ENCODE measurements at regions not wholly inside any gene's neighbourhood (a gene's known extent, or its start where the extent isn't known, plus 50 kb on each side); places are given as distances from the start of the nearest gene placed in this dataset.
"Not testable (repeated sequence)": the region's sequence is repeated elsewhere in the genome, so short reads cannot be mapped to it uniquely, and the experiment has no call there.

- no peak for DNase-seq
Measured at GRCh38 chr6:163776906-163777686, 362.6 kb downstream of the QKI start.

DNA sequence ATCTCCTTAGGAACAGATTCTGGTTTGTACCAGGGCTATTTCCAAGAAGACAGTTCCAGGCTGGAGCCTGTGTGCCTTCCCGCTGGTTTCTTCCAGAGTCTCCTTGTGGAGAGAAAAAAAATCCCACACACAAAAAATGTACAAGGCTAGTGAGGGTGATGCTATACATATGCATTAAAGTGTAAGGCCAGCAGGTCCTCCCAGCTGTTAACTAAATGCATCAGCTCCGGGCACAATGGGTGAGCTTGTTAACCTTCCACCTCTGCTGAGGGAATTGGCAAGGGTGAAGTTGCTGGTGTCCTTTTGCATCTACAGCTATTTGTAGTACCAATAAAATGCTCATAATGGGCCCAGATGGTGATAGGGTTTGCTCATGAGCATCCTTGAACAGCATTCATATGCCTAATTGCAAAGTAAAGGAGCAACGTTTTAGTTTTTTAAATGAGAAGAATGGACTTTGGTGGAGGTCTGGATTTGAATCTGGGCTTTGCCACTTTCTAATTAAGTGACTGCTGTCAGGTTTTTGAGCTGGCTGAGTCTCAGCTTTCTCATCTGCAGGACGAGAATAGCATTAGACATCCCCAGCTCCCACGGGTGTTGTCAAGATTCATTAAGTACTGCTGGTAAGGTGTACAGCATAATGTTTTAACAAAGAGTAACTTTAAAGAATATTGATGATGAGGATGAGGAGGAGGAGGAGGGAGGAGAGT, 361.8 kb downstream of the QKI start:
- DNase-seq = no peak

DNA sequence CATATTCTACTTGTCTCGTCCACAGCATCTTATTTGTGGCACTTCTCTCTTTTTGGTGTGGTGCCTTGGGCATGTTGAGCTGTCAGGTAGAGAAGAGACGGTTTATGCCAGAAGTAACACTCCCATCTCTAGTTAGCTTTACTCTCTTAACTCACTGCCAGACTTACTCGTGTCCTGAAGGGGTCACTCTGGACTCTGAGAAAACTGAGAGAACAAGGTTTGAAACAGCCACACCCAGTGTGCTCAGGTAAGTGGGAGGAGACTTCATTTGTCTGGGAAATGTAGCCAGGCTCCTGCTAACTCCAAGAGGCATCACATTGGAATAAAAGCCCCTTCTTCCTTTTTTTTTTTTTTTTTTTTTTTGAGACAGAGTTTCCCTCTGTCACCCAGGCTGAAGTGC, 360.8 kb downstream of the QKI start:
- DNase-seq = no peak

DNA sequence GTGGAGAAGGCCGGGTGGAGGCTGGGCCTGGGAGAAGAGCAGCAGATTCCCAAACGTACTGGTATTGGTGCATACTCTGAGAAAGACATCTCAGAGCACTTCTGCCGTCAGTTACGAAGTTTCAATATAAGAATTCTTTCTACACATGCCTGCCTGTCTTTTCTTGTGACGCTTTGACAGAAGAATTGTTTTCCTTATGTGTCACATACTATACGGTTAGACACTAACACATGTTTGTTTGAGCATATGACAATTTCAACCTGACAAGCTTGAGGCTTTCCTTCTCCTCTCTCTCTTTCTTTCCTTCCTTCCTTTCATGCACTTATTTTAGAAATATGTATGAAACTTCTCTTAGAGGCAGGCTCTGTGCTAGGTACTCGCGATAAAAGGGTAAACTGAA, 360.0 kb downstream of the QKI start:
- DNase-seq = no peak

- DNase-seq = no peak
Measured at GRCh38 chr6:163773646-163774045, 359.1 kb downstream of the QKI start.

GRCh38 chr6:163772701-163773100, 358.2 kb downstream of the QKI start:
- no peak for DNase-seq

GRCh38 chr6:163771180-163771579, 356.7 kb downstream of the QKI start:
- DNase-seq = no peak

DNA sequence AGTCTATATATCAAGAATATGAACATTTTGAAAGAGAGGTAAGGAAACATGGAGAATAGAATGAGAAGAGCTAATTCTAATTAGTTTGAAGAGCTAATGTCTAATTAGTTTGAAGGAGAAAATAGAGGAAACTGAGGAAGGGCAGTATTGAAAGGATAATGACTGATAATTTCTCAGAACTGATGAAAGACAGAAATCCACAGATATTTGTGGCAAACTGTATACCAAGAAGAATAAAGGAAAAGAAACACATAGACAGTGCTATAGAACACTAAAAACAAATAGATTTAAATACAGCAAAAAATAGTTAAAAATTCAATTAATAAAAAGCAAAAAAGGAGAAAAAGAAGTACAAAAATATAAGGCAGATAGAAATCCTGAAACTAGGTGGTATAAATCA, 354.4 kb downstream of the QKI start:
- no peak for DNase-seq

GRCh38 chr6:163766936-163767335, 352.4 kb downstream of the QKI start:
- no peak for DNase-seq

- no peak for DNase-seq
Measured at GRCh38 chr6:163765335-163765734, 350.8 kb downstream of the QKI start.

- DNase-seq = no peak
Measured at GRCh38 chr6:163764565-163764964, 350.0 kb downstream of the QKI start.

GRCh38 chr6:163761481-163761880, 347.0 kb downstream of the QKI start:
- no peak for DNase-seq

DNA sequence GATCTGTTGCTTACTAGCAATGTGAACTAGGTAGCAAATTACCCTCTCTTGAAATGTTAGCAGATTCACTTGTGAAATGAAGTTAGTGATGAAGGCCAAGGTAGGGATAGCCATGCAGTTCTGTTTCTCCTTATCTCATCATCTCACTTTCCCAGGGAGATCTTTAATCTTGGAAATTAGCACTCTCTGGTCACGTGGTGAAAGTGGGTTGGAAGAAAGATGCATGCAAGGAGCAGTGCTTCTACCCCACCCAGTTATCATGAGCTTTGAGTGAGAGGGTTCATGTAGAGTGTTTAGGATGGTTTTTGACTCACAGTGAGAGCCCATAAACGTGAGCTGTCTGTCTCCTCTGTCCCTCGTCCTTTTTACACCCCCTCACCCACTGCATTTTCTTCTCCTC, 346.3 kb downstream of the QKI start:
- DNase-seq = no peak

DNA sequence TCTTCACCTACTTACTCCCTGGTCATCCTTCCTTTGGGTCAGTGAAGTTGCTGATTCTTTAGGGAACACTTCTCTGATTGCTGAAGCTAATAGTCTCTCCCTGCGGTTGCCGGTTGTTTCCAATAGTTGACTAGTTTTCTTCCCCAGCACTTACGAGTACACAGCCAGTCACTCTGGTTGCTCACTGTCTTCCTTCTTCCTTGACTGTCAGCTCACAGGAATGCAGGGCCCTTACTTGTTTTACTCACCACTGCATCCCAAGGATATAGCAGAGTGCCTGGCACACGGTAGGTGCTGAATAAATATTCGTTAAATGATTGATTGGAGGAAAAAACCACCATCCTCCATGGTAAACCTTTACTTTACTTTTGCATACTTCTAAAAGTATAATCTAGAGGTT, 345.0 kb downstream of the QKI start:
- no peak for DNase-seq

DNA sequence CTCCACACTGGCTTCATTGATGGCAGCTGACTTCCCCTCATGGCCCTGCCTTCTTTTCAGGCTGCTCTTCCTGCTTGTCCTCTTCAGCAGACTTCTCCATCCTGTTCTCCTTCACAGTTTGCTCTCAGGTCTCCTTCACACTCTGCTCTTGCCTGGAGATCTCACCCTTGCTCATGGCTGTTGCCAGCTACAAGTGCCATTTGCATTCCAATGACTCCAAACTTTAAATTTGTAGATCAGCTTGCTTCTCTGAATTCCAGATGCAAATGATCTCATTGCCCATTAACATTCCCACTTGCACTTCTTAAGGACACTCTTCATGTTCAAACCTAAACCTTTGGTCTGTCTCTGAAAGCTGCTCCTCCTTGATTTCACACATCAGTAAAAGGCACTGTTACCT, 343.0 kb downstream of the QKI start:
- DNase-seq = no peak

GRCh38 chr6:163756079-163756478, 341.6 kb downstream of the QKI start:
- no peak for DNase-seq

DNA sequence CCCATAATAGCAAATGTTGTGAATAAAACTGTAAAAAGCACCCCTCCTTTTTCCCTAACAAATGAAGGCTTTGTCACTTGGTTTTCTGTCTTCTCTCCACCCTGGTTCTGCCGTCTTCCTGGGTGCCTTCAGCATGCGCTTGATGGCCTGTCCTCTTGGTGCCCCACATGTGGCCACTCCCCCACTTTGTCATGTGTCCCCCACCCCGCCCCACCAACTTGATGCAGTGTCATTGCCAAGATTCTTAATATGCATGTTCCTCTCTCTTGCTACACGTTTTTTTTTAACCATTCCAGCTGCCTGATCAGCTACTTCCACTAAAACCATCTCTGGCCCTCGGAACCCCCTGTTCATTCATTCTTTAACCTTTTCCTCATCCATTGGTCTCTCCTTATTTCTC, 340.3 kb downstream of the QKI start:
- no peak for DNase-seq

- DNase-seq = no peak
Measured at GRCh38 chr6:163753430-163753829, 338.9 kb downstream of the QKI start.

- DNase-seq = no peak
Measured at GRCh38 chr6:163752446-163752845, 337.9 kb downstream of the QKI start.

DNA sequence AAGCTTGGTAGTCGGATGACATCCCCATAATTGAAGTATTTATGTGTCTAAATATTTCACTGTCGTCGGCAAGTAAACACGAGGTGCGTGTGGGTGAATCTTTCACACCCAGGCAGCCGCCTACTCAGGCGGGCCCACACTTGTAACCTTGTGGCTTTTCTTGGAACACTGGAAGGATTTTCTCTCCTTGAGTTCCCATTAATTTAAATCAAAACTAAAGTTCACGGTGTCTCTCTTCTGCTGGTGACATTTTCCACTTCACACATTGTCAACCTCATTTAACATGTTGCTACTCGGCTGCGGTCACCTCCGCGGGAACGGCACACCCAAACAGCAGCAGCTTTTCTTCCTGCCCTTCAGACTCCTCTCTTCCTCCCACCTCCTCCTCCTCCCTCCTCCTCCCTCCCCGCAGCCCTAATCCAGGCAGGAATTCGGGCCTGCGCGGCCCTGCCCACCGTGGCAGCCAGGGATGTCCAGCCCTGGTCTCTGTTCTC, 336.6 kb downstream of the QKI start:
- no peak for DNase-seq

DNA sequence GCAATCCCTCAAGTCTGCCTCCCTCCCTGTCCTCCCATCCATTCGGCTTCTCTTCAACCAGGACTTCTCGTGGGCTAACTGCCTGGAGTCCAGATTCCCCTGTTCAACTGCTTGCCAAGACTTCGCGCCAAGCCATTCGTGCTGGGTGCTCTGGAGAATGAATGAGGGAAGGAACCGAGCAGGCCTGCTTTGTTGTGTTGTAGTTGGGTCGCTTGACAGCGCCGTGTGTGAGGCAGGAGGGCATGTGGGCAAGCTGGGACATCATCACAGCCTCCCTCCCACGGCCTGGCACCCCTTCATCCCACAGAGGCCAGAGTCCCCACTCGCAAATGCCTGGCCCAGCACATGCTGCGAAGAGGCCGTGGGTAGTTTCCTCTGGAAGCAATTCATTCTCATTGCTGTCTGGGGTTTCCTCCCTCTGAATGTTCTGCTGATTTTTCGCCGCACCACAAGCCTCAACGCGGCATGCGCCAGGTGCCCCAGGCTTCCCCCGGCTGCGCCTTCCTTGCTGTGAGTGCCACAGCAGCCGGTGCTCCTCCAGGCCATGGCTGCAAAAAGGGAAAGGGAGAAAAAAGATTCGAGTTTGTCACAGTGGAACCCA, 336.0 kb downstream of the QKI start:
- DNase-seq = no peak

DNA sequence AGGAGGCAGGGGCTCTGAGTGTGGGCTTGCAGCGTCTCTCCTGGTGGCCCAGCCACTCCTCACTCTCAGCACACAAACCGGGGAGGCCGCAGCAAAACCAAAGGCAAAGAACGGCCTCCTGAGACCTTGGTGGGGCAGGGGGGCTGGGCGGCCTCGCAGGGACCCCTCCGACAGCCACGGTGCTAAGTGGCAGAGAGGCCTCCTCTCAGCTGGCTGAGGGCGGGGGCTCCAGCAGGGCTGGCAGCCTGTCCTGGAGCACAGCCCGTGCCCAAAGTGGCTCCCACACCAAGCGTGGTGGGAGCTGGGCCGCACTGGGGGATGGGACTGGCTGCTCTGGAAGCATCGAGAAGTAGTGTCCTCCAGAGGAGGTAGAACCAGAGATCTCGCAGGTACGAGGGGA, 334.4 kb downstream of the QKI start:
- DNase-seq = no peak

DNA sequence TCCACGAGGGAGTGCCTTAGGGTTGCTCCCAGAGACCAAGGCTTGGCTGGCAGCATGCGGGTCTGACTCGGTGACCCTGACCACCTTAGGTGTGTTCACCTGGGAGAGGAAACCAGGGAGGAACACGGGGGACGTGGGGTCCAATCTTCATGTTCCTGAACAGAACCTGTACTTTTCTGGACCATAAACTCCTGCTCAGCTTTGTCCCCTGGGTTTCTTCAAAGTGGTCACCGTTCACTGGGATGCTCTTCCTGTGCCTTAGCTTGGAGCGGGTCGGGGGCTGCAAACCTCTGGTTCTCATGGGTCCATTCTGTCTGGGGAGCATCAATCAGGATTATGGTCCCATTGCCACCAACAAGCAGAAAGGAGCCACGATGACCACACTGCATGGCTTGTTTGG, 333.5 kb downstream of the QKI start:
- no peak for DNase-seq

DNA sequence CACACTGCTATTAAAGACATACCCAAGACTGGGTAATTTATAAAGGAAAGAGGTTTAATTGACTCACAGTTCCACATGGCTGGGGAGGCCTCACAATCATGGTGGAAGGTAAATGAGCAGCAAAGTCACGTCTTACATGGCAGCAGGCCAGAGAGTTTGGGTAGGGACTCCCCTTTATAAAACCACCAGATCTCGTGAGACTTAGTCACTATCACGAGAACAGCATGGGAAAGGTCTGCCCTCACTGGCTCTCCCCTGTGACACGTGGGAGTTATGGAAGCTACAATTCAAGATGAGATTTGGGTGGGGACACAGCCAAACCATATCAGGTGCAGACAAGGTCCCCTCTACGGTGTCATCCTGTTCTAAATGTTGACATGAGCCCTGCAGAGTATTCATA, 332.5 kb downstream of the QKI start:
- DNase-seq = not testable (repeated sequence)

Measured in activated CD4-positive, alpha-beta T cell treated with anti-CD3 and anti-CD28 coated beads for 4 hours (primary cell).